Muscle of leg (tissue), 3 donors: ENCODE measurements at regions not wholly inside any gene's neighbourhood (a gene's known extent, or its start where the extent isn't known, plus 50 kb on each side); places are given as distances from the start of the nearest gene placed in this dataset.

ENCODE experiments used
- DNase-seq: peaks from one replicate; pipeline ENCODE4 v3.0.0; 2013
- H3K27ac ChIP-seq: one replicate; pipeline ENCODE4 v1.5.1; 2013; ENCODE audit warnings: mild to moderate bottlenecking, low read length, control low read depth
- H3K27me3 ChIP-seq: one replicate; pipeline ENCODE4 v1.6.1; 2013; ENCODE audit warnings: low read length; ENCODE audit not compliant: control insufficient read depth, insufficient read depth
- H3K36me3 ChIP-seq: one replicate; pipeline ENCODE4 v1.6.1; 2013; ENCODE audit warnings: low read length; ENCODE audit not compliant: control insufficient read depth, insufficient read depth
- H3K4me1 ChIP-seq: one replicate; pipeline ENCODE4 v1.6.1; 2013; ENCODE audit warnings: low read length; ENCODE audit not compliant: control insufficient read depth, insufficient read depth
- H3K4me3 ChIP-seq: one replicate; pipeline ENCODE4 v1.5.1; 2013; ENCODE audit warnings: low read length, control low read depth
- H3K9me3 ChIP-seq: replicated peaks from 2 replicates; pipeline ENCODE4 v1.6.1; 2013; ENCODE audit warnings: low read depth, low read length; ENCODE audit not compliant: control insufficient read depth
- WGBS: methylation state at CpG from one replicate; pipeline ENCODE4 v1.1.5; 2013; ENCODE audit warnings: missing lambda C conversion rate; ENCODE audit not compliant: insufficient coverage; 5-methylcytosine and 5-hydroxymethylcytosine counted together

GRCh38 chr16:86752582-86753175 lies 174.3 kb downstream of the FOXL1 start:
- no peak overlapping the region for H3K4me3 ChIP-seq
- WGBS = 54% methylated on average over 8 of the region's 25 CpGs
- H3K9me3 ChIP-seq = no peaks in the 10 kb centered on the region
- peaks cover 27% of the 10 kb centered on the region for H3K27me3 ChIP-seq
- DNase-seq = no peak
- no peak overlapping the region for H3K27ac ChIP-seq
- H3K36me3 ChIP-seq = no peaks in the 10 kb centered on the region
- peaks cover 14% of the 10 kb centered on the region for H3K4me1 ChIP-seq

GRCh38 chr16:86753399-86753798 lies 175.1 kb downstream of the FOXL1 start:
- no peak overlapping the region for H3K27ac ChIP-seq
- no peak overlapping the region for H3K4me3 ChIP-seq
- no peaks in the 10 kb centered on the region for H3K9me3 ChIP-seq
- peaks cover 14% of the 10 kb centered on the region for H3K4me1 ChIP-seq
- H3K36me3 ChIP-seq = no peaks in the 10 kb centered on the region
- no peak for DNase-seq
- peaks cover 32% of the 10 kb centered on the region for H3K27me3 ChIP-seq
- WGBS = 79% methylated on average over 10 of the region's 15 CpGs

- Histone ChIP-seq H3K9me3 (no peaks in the 10 kb centered on the region), H3K4me3 (no peak overlapping the region), H3K27me3 (peaks cover 45% of the 10 kb centered on the region), H3K36me3 (no peaks in the 10 kb centered on the region), H3K4me1 (peaks cover 14% of the 10 kb centered on the region), H3K27ac (no peak overlapping the region)
- 27% methylated on average over 6 of the region's 13 CpGs for WGBS
- peak; percentile 58 for DNase-seq
Measured at GRCh38 chr16:86755571-86756006, 177.2 kb downstream of the FOXL1 start.

- Histone ChIP-seq H3K27me3 (peaks cover 53% of the 10 kb centered on the region), H3K36me3 (no peaks in the 10 kb centered on the region), H3K4me1 (peaks cover 14% of the 10 kb centered on the region), H3K9me3 (no peaks in the 10 kb centered on the region), H3K4me3 (no peak overlapping the region), H3K27ac (no peak overlapping the region)
- no peak for DNase-seq
- WGBS = 65% methylated on average over 7 of the region's 12 CpGs
Measured at GRCh38 chr16:86756882-86757703, 178.7 kb downstream of the FOXL1 start.

GRCh38 chr16:86757704-86758040 lies 179.3 kb downstream of the FOXL1 start:
- Histone ChIP-seq H3K4me1 (peaks cover 10% of the 10 kb centered on the region), H3K27ac (no peak overlapping the region), H3K4me3 (no peak overlapping the region), H3K36me3 (no peaks in the 10 kb centered on the region), H3K27me3 (peaks cover 58% of the 10 kb centered on the region), H3K9me3 (no peaks in the 10 kb centered on the region)
- 100% methylated on average over 1 of the region's 3 CpGs for WGBS
- no peak for DNase-seq

- Histone ChIP-seq H3K27ac (no peak overlapping the region), H3K27me3 (peaks cover 68% of the 10 kb centered on the region)
- 46% methylated on average over 6 of the region's 8 CpGs for WGBS
Measured at GRCh38 chr16:86758932-86759331, 180.6 kb downstream of the FOXL1 start.

GRCh38 chr16:86761111-86762031 lies 183.0 kb downstream of the FOXL1 start:
- 14% methylated on average over 16 of the region's 29 CpGs for WGBS
- peaks cover 8% of the 10 kb centered on the region for H3K4me1 ChIP-seq
- H3K4me3 ChIP-seq = no peak overlapping the region
- peaks cover 77% of the 10 kb centered on the region for H3K27me3 ChIP-seq
- H3K36me3 ChIP-seq = no peaks in the 10 kb centered on the region
- peak; percentile 51 for DNase-seq
- no peak overlapping the region for H3K27ac ChIP-seq
- no peaks in the 10 kb centered on the region for H3K9me3 ChIP-seq

More at GRCh38 chr16:86758932-86759331, 180.6 kb downstream of the FOXL1 start:
- Histone ChIP-seq H3K4me3 (no peak overlapping the region), H3K9me3 (no peaks in the 10 kb centered on the region), H3K4me1 (peaks cover 8% of the 10 kb centered on the region), H3K36me3 (no peaks in the 10 kb centered on the region)
- no peak for DNase-seq

GRCh38 chr16:86762095-86762494 lies 183.7 kb downstream of the FOXL1 start:
- H3K9me3 ChIP-seq = no peaks in the 10 kb centered on the region
- H3K4me1 ChIP-seq = peaks cover 5% of the 10 kb centered on the region
- H3K36me3 ChIP-seq = no peaks in the 10 kb centered on the region
- no peak overlapping the region for H3K27ac ChIP-seq
- H3K27me3 ChIP-seq = peaks cover 74% of the 10 kb centered on the region
- no peak overlapping the region for H3K4me3 ChIP-seq
- DNase-seq = no peak
- 26% methylated on average over 8 of the region's 9 CpGs for WGBS

- no peak for DNase-seq
- WGBS = 76% methylated on average over 12 of the region's 12 CpGs
- Histone ChIP-seq H3K27ac (no peak overlapping the region), H3K4me3 (no peak overlapping the region), H3K27me3 (peaks cover 73% of the 10 kb centered on the region), H3K9me3 (no peaks in the 10 kb centered on the region), H3K4me1 (peaks cover 5% of the 10 kb centered on the region), H3K36me3 (no peaks in the 10 kb centered on the region)
Measured at GRCh38 chr16:86763819-86764218, 185.5 kb downstream of the FOXL1 start.

- H3K4me3 ChIP-seq = no peak overlapping the region
- no peaks in the 10 kb centered on the region for H3K9me3 ChIP-seq
- DNase-seq = no peak
- 83% methylated on average over 3 of the region's 4 CpGs for WGBS
- peaks cover 5% of the 10 kb centered on the region for H3K4me1 ChIP-seq
- peaks cover 74% of the 10 kb centered on the region for H3K27me3 ChIP-seq
- H3K27ac ChIP-seq = no peak overlapping the region
- no peaks in the 10 kb centered on the region for H3K36me3 ChIP-seq
Measured at GRCh38 chr16:86764551-86764950, 186.2 kb downstream of the FOXL1 start.
